HepG2 (cell line): ENCODE measurements at regions not wholly inside any gene's neighbourhood (a gene's known extent, or its start where the extent isn't known, plus 50 kb on each side); places are given as distances from the start of the nearest gene placed in this dataset.

Experiments
- ATAC-seq: fragments of 200-7000 bp; cut with Tn5 transposase; 3 replicates; pipeline ENCODE4 v1.9.1; 2020; ENCODE audit warnings: mild to moderate bottlenecking, moderate library complexity
- BruUV-seq: library from RNA; stranded (reverse); fragments of 400-500 nt; replicated peaks from 2 replicates; lab custom pipeline; 2021; lab: Mats Ljungman, UMichigan
- CTCF ChIA-PET: fragments of 300-600 bp; formaldehyde crosslinking; extraction: SDS; loops from one replicate; lab custom pipeline; 2021; ENCODE audit warnings: low total read pairs, inconsistent platforms, low intra/inter-chr PET ratio; lab: Yijun Ruan, JAX
- POLR2A ChIA-PET: fragments of 350-600 bp; sonication (Branson Sonifier 250); formaldehyde crosslinking; loops from one replicate; lab custom pipeline; 2020; ENCODE audit warnings: antibody characterized with exemption, inconsistent platforms; lab: Yijun Ruan, JAX
- DNase-seq: peaks from one replicate; pipeline ENCODE4 v3.0.0-alpha.2; 2015; ENCODE audit warnings: low spot score
- FAIRE-seq: peaks from 3 replicates; lab custom pipeline; 2011; peaks lifted over from hg19 to GRCh38; lab: Jason Lieb, UNC
- H2AFZ ChIP-seq: one replicate; pipeline ENCODE4 v1.6.1; 2011; ENCODE audit warnings: low read length, inconsistent platforms
- H3K27ac ChIP-seq: fragments of 300-600 bp; 3 replicates; pipeline ENCODE4 v1.8.0; 2011; ENCODE audit warnings: mixed run types, mild to moderate bottlenecking, mixed read lengths, low read length, inconsistent platforms; ENCODE audit not compliant: insufficient read depth; ENCODE audit errors: extremely low read length
- H3K27me3 ChIP-seq, 2 experiments: fragments of 200-600 bp in 1 of 2; 2 replicates in 1 of 2; 3 replicates in 1 of 2; pipeline versions ENCODE4 v1.6.0 to v1.8.0; 2011; ENCODE audit warnings: low read length in 2 of 2, mild to moderate bottlenecking in 2 of 2, moderate library complexity in 2 of 2, inconsistent platforms in 1 of 2; ENCODE audit not compliant: insufficient read depth in 2 of 2, control insufficient read depth in 1 of 2
- H3K36me3 ChIP-seq, 2 experiments: fragments of 200-600 bp in 1 of 2; replicated peaks in 1 of 2; 2 replicates in 1 of 2; 3 replicates in 1 of 2; pipeline versions ENCODE4 v1.5.1 to v1.8.0; 2011; ENCODE audit warnings: low read length in 2 of 2, inconsistent platforms in 1 of 2; ENCODE audit not compliant: insufficient read depth in 2 of 2, control insufficient read depth in 1 of 2
- H3K4me1 ChIP-seq: 2 replicates; pipeline ENCODE4 v1.5.1; 2012; ENCODE audit warnings: low read length, inconsistent platforms; ENCODE audit not compliant: insufficient read depth
- H3K4me2 ChIP-seq: 2 replicates; pipeline ENCODE4 v1.6.0; 2011; ENCODE audit warnings: low read depth, low read length, inconsistent platforms
- H3K4me3 ChIP-seq, 3 experiments: fragments of 200-600 bp in 1 of 3; sonication (generic), shearing (Covaris generic) in 1 of 3; replicated peaks in 1 of 3; 2 replicates each; pipeline ENCODE4 v1.5.1; 2011 to 2016; ENCODE audit warnings: low read length in 3 of 3, inconsistent platforms in 2 of 3, low read depth in 2 of 3, mild to moderate bottlenecking in 2 of 3, control low read depth in 1 of 3, mixed read lengths in 1 of 3; ENCODE audit not compliant: insufficient read depth in 1 of 3
- H3K79me2 ChIP-seq: one replicate; pipeline ENCODE4 v1.6.1; 2011; ENCODE audit warnings: low read length, inconsistent platforms; ENCODE audit not compliant: insufficient read depth
- H3K9ac ChIP-seq: 2 replicates; pipeline ENCODE4 v1.6.0; 2011; ENCODE audit warnings: mild to moderate bottlenecking, low read depth, low read length, inconsistent platforms; ENCODE audit not compliant: insufficient read depth
- H3K9me3 ChIP-seq: 2 replicates; pipeline ENCODE4 v1.5.1; 2012; ENCODE audit warnings: mild to moderate bottlenecking, low read length
- H4K20me1 ChIP-seq: 2 replicates; pipeline ENCODE4 v1.6.0; 2011; ENCODE audit warnings: inconsistent platforms, mild to moderate bottlenecking, low read length, moderate library complexity; ENCODE audit not compliant: insufficient read depth
- ADNP ChIP-seq: sonication (generic); formaldehyde crosslinking; IDR thresholded peaks from 2 replicates; pipeline ENCODE4 v1.4.0; 2020; ENCODE audit warnings: missing genetic modification reagents
- FOXA1 ChIP-seq, 2 experiments: fragments of 450-650 bp in 1 of 2; sonication (generic) in 1 of 2; formaldehyde crosslinking in 1 of 2; IDR thresholded peaks; 2 replicates each; pipeline versions ENCODE4 v1.4.0 to v1.6.1; 2016 to 2020; ENCODE audit warnings: missing genetic modification reagents in 1 of 2
- GZF1 ChIP-seq: sonication (generic); formaldehyde crosslinking; IDR thresholded peaks from 2 replicates; pipeline ENCODE4 v1.5.1; 2020; ENCODE audit warnings: mild to moderate bottlenecking, missing genetic modification reagents
- HNRNPLL ChIP-seq: fragments of 200-400 bp; formaldehyde crosslinking; IDR thresholded peaks from 2 replicates; pipeline ENCODE4 v1.6.1; 2017; ENCODE audit warnings: mild to moderate bottlenecking, low read depth, low read length; ENCODE audit not compliant: poor library complexity, severe bottlenecking
- KLF13 ChIP-seq: sonication (generic); formaldehyde crosslinking; IDR thresholded peaks from 2 replicates; pipeline ENCODE4 v1.4.0; 2020; ENCODE audit warnings: mild to moderate bottlenecking, missing genetic modification reagents
- SETDB1 ChIP-seq: sonication (generic); formaldehyde crosslinking; IDR thresholded peaks from 2 replicates; pipeline ENCODE4 v1.5.1; 2020; ENCODE audit warnings: missing genetic modification reagents, mild to moderate bottlenecking, borderline replicate concordance
- ZNF670 ChIP-seq: sonication (generic); formaldehyde crosslinking; IDR thresholded peaks from 2 replicates; pipeline ENCODE4 v1.8.0; 2022; ENCODE audit warnings: mild to moderate bottlenecking, missing genetic modification reagents, borderline replicate concordance
- ZNF674 ChIP-seq: sonication (generic); formaldehyde crosslinking; IDR thresholded peaks from 2 replicates; pipeline ENCODE4 v1.5.0; 2020; ENCODE audit warnings: low read depth, mild to moderate bottlenecking, missing genetic modification reagents
- ZNF792 ChIP-seq: IDR thresholded peaks from 2 replicates; pipeline ENCODE4 v1.6.1; 2016
- WGBS: methylation state at CpG from one replicate; pipeline ENCODE4 v1.1.6; 2017; ENCODE audit warnings: low lambda C conversion rate; 5-methylcytosine and 5-hydroxymethylcytosine counted together
- in situ Hi-C: cut with HindIII; loops from 2 replicates; pipeline ENCODE4 v1.10.0; 2017; ENCODE audit warnings: low pct_unique_long_range_greater_than_20kb; ENCODE audit not compliant: extremely low pct_ligation_motif_present
- intact Hi-C: fragments of 100-400 bp; cut with micrococcal nuclease; formaldehyde crosslinking; loops from one replicate; pipeline ENCODE4 v1.10.0; 2022; ENCODE audit not compliant: unreplicated experiment
- TF ChIP-seq, protein P1 (sequence below): sonication (generic); formaldehyde crosslinking; IDR thresholded peaks from 2 replicates; pipeline ENCODE4 v1.9.0; 2022; ENCODE audit warnings: missing genetic modification reagents, mild to moderate bottlenecking, borderline replicate concordance
- TF ChIP-seq, protein P2 (sequence below): sonication (generic); formaldehyde crosslinking; IDR thresholded peaks from 2 replicates; pipeline ENCODE4 v1.4.0; 2020; ENCODE audit warnings: mild to moderate bottlenecking, missing genetic modification reagents

- TF ChIP-seq, protein P1, sequence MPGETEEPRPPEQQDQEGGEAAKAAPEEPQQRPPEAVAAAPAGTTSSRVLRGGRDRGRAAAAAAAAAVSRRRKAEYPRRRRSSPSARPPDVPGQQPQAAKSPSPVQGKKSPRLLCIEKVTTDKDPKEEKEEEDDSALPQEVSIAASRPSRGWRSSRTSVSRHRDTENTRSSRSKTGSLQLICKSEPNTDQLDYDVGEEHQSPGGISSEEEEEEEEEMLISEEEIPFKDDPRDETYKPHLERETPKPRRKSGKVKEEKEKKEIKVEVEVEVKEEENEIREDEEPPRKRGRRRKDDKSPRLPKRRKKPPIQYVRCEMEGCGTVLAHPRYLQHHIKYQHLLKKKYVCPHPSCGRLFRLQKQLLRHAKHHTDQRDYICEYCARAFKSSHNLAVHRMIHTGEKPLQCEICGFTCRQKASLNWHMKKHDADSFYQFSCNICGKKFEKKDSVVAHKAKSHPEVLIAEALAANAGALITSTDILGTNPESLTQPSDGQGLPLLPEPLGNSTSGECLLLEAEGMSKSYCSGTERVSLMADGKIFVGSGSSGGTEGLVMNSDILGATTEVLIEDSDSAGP (CRISPR knock-in tag) = peak; percentile 23; the same call in 1 of the 2 replicates
These were observed 51.0 kb upstream of the PSD2 start (continued) for GRCh38 chr5:139744471-139745131.

- CTCF ChIA-PET = no interaction called here
- ATAC-seq (no peak), FAIRE-seq (no peak), DNase-seq (no peak)
- WGBS = 18% methylated on average over 3 of the region's 17 CpGs
- no TSS peak for BruUV-seq
- in situ Hi-C loops = no loop called here
- H3K9me3 ChIP-seq = no peaks in the 10 kb centered on the region
- H3K27ac ChIP-seq = no peak overlapping the region
- H3K27me3 ChIP-seq = peaks cover 0 to 11% of the 10 kb centered on the region in 2 experiments; a peak in 2 of 5 replicates
- H3K4me3 ChIP-seq = peak overlapping the region in 1 of 3 experiments; percentile 73; a peak in 2 of 6 replicates
- H3K4me2 ChIP-seq = peak overlapping the region; percentile 99
- peaks cover 91% of the 10 kb centered on the region for H3K4me1 ChIP-seq
- H2AFZ ChIP-seq = no peak overlapping the region
- intact Hi-C loops = loop anchor here (5.0 to 10.0 kb wide), 3 partner anchors 38 to 310 kb away; partner anchors contain the start of gene DNAJC18
- POLR2A ChIA-PET = interaction anchor here (1.2 to 9.5 kb wide), 5 partner anchors 11 to 108 kb away, joined by 3 to 132 read pairs (median 4); no protein-coding TSS in a partner anchor
- H3K79me2 ChIP-seq = no peaks in the 10 kb centered on the region
- no peaks in the 10 kb centered on the region for H3K36me3 ChIP-seq
- H3K9ac ChIP-seq = no peak overlapping the region
- no peaks in the 10 kb centered on the region for H4K20me1 ChIP-seq
- TF ChIP-seq ZNF670 (CRISPR knock-in tag) = no peak
- no peak for TF ChIP-seq GZF1 (CRISPR knock-in tag)
- TF ChIP-seq, protein P2, sequence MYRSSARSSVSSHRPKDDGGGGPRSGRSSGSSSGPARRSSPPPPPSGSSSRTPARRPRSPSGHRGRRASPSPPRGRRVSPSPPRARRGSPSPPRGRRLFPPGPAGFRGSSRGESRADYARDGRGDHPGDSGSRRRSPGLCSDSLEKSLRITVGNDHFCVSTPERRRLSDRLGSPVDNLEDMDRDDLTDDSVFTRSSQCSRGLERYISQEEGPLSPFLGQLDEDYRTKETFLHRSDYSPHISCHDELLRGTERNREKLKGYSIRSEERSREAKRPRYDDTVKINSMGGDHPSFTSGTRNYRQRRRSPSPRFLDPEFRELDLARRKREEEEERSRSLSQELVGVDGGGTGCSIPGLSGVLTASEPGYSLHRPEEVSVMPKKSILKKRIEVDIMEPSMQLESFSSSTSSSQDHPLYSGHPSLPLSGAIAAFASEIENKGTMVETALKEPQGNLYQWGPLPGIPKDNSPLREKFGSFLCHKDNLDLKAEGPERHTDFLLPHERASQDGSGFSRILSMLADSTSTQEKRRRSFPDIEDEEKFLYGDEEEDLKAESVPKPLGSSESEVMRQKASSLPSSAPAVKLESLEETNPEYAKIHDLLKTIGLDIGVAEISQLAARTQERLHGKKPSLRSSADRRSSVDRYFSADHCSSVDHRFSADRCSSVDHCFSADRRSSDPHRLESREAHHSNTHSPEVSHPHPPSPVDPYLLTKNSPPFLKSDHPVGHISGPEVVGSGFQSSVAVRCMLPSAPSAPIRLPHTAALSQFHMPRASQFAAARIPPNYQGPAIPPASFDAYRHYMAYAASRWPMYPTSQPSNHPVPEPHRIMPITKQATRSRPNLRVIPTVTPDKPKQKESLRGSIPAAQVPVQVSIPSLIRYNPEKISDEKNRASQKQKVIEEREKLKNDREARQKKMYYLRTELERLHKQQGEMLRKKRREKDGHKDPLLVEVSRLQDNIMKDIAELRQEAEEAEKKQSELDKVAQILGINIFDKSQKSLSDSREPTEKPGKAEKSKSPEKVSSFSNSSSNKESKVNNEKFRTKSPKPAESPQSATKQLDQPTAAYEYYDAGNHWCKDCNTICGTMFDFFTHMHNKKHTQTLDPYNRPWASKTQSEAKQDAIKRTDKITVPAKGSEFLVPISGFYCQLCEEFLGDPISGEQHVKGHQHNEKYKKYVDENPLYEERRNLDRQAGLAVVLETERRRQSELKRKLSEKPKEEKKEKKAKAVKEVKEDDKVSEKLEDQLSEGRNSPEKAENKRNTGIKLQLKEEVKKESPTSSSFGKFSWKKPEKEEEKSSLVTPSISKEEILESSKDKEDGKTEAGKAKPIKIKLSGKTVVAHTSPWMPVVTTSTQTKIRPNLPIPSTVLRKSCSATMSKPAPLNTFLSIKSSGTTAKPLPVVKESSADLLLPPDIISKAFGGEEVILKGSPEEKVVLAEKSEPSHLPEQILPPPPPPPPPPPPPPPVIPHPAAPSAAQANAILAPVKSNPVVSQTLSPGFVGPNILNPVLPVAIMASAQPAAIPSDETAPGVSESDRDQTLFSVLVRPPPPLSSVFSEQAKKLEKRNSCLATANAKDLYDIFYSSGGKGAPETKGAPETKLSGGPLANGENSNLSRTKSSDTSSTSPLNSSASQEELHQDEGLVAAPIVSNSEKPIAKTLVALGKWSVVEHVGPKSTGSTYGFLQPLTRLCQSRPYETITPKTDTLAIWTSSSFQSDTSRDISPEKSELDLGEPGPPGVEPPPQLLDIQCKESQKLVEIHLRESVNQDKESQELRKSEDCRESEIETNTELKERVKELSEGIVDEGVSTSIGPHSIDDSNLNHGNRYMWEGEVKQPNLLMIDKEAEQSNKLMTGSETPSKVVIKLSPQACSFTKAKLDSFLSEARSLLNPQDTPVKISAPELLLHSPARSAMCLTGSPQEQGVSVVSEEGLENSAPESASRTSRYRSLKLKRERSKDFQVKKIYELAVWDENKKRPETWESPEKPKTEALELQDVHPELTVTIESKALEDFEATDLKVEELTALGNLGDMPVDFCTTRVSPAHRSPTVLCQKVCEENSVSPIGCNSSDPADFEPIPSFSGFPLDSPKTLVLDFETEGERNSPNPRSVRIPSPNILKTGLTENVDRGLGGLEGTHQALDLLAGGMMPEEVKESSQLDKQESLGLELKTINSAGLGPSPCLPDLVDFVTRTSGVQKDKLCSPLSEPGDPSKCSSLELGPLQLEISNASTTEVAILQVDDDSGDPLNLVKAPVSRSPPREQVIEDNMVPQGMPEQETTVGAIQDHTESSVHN = no peak
- TF ChIP-seq KLF13 (CRISPR knock-in tag) = no peak
- no peak for TF ChIP-seq ZNF674
- peak; percentile 10 for TF ChIP-seq HNRNPLL
- no peak for TF ChIP-seq ADNP
- no peak for TF ChIP-seq ZNF792 (CRISPR knock-in tag)
- TF ChIP-seq SETDB1 = no peak
- TF ChIP-seq FOXA1 (IDR thresholded peaks at IDR 0.05) = no peak
- no peak for TF ChIP-seq FOXA1 (CRISPR knock-in tag; IDR thresholded peaks at IDR 0.05)
These were observed 50.3 kb upstream of the PSD2 start for GRCh38 chr5:139745132-139745799.
